Left ventricle myocardium superior (tissue), 1 donor: ENCODE measurements at regions not wholly inside any gene's neighbourhood (a gene's known extent, or its start where the extent isn't known, plus 50 kb on each side); places are given as distances from the start of the nearest gene placed in this dataset.
"Not testable (repeated sequence)": the region's sequence is repeated elsewhere in the genome, so short reads cannot be mapped to it uniquely, and the experiment has no call there.

ENCODE experiments used
- ATAC-seq: fragments of 200-7000 bp; cut with Tn5 transposase; one replicate; pipeline ENCODE4 v1.9.1; 2020; ENCODE audit warnings: mild to moderate bottlenecking, moderate library complexity
- DNase-seq: peaks from one replicate; pipeline ENCODE4 v3.0.0-alpha.2; 2020
- intact Hi-C: fragments of 100-400 bp; cut with micrococcal nuclease; formaldehyde crosslinking; loops from one replicate; pipeline ENCODE4 v1.11.0; 2022
- donor health status: DM: no; HTN: yes; CAD: no; lungs with severe emphysema.

DNA sequence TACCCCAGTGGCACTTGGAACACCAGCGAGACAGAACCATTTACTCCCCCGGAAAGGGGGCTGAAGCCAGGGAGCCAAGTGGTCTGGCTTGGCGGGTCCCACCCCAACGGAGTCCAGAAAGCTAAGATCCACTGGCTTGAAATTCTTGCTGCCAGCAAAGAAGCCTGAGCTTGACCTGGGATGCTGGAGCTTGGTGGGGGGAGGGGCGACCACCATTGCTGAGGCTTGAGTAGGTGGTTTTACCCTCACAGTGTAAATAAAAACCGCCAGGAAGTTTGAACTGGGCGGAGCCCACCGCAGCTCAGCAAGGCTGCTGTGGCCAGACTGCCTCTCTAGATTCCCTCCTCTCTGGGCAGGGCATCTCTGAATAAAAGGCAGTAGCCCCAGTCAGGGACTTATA, 62.8 kb downstream of the RPS24 start:
- DNase-seq, intact Hi-C loops, ATAC-seq: not testable (repeated sequence)

DNA sequence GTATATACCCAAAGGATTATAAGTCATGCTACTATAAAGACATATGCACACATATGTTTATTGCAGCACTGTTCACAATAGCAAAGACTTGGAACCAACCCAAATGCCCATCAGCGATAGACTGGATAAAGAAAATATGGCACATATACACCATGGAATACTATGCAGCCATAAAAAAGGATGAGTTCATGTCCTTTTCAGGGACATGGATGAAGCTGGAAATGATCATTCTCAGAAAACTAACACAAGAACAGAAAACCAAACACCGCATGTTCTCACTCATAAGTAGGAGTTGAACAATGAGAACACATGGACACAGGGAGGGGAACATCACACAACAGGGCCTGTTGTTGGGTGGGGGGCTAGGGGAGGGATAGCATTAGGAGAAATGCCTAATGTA, 68.9 kb downstream of the RPS24 start:
- ATAC-seq, intact Hi-C loops, DNase-seq: not testable (repeated sequence)

DNA sequence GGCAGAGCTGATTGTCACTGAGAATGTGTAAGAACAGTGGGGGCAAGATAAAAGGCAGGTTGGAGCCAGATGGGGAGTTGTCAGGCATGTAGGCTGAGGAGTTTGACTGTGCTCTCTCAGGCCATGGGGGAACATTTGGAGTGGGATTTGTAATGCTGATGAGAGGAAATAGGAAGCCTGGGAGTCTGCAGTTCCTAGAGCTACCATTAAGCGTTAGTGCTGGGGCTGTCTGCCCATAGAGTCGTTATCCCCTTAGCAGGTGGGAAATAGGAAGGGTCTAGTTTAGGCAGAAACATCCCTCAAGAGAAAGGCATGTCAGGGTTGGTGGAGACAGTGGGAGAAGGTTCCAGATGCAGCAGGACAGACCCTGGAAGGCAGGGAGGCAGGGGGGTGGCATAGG, 75.5 kb downstream of the RPS24 start:
- no peak for ATAC-seq
- DNase-seq = no peak
- intact Hi-C loops = no loop called here

DNA sequence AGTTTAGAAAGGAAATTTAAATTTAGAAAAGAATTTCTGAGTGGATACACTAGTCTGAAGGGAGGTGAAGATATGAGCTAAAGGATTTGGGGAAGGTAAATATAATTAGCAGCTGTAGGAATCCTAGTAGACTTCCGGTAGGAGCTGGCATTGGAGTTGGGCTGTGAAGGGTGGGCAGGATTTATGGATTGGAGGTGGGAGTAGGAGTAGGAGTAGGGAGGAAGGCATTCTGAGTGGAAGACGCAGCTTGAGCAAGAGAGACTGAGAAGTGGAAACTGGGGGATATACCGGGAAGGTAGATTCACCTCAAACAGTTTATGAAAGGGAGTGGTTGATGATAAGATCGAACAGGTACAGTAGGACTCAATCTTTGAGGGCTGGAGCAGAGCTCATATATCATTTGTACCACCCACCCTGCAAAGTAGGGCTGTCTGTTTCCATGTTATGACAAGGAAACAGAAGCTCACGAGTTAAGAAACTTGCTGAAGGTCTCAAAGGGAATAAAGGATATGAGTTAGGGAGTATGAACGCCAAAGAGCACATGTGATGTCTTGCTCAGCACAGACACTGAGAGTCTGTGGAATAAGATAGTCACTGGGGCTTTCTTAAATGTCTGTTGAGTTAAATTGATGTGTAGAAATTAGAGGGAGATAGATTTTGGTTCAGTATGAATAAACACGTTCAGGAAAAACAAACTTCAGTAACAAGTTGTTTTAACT, 81.6 kb downstream of the RPS24 start:
- intact Hi-C loops = no loop called here
- DNase-seq (no peak), ATAC-seq (no peak)

DNA sequence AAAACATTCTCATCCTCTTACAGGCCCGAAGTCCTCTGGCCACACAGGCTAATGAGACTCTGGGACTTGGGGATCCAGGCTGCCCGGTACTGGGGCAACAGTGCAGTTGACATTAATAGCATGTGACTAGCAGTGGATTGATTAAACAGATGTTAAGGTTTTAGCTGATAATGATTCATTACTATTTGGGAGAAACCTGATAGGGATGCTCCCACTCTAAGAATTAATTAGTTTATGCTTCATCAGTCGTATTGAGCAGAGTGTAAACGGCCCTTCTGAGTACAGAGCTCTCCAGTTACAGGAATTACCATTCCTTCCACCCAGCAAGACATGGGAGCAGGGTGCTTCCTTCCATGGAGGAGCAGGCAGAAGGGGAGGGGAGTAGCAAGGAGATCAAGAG, 82.7 kb downstream of the RPS24 start:
- DNase-seq (no peak), ATAC-seq (no peak)
- intact Hi-C loops = no loop called here

DNA sequence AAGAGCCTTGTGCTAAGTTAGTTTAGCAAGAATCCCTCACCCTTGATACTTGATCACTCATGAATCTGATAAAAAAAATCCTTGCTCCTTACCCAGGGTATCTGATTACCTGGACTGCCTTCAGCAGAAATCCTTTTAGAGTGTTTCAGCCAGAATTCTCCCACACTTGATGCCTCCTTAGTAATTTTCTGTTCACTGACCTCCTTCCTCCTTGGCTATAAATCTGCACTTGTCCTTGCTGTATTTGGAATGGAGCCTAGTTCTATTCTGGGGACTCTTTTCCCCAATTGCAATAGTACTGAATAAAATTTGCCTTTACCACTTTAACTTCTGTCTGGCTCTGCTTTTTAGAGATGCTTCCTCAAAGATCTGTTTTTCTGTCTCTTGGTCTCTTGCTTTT, 84.9 kb downstream of the RPS24 start:
- ATAC-seq (no peak), DNase-seq (no peak)
- intact Hi-C loops = no loop called here

DNA sequence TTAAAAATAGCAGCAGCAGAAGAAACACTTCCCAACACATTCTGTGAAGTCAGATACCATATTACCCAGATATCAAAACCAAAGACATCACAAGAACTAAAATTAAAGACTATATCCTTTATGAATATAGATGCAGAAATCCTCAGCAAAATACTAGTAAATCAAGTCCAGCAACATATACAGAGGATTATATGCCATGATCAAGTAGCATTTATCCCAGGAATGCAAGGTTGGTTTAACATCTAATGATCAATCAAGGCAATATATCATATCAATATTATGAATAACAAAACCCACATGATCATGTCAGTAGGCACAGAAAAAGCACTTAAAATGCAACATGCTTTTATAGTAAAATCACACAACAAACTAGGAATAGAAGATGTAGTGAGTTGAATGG, 88.1 kb downstream of the RPS24 start:
- DNase-seq = no peak
- intact Hi-C loops = no loop called here
- ATAC-seq = no peak

DNA sequence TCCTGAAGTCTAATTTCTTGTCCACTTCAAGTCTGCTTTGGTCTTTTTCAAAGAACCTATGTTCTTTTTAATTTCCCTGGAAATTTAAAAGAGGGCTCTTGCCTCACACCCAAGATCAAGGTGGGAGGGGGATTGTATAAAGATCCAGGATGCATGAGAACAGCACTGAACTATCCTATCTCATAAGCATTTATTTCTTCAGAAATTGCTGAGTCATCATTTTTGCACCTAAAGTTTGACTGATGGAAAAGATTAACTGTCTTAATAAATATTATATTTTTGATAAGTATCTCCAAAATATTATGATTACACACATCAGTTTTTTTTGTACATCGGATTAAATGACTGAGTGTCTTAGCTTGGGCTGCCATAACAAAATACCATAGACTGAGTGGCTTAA, 90.5 kb downstream of the RPS24 start:
- ATAC-seq (no peak), DNase-seq (no peak)
- intact Hi-C loops = no loop called here

DNA sequence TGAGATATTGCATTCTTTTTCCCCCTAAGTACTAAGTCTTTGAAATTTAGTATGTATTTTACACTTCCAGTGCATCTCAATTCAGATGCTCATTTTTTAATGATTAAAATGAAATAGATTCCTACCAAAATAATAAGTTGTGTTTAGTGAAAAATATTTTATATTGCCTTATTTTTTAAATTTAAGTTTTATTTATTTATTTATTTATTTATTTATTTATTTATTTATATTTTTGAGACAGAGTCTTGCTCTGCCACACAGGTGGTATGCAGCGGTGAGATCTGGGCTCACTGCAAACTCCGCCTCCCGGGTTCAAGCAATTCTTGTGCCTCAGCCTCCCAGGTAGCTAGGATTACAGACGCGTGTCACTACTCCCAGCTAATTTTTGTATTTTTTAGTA, 95.5 kb downstream of the RPS24 start:
- ATAC-seq (no peak), DNase-seq (no peak)
- intact Hi-C loops = no loop called here

DNA sequence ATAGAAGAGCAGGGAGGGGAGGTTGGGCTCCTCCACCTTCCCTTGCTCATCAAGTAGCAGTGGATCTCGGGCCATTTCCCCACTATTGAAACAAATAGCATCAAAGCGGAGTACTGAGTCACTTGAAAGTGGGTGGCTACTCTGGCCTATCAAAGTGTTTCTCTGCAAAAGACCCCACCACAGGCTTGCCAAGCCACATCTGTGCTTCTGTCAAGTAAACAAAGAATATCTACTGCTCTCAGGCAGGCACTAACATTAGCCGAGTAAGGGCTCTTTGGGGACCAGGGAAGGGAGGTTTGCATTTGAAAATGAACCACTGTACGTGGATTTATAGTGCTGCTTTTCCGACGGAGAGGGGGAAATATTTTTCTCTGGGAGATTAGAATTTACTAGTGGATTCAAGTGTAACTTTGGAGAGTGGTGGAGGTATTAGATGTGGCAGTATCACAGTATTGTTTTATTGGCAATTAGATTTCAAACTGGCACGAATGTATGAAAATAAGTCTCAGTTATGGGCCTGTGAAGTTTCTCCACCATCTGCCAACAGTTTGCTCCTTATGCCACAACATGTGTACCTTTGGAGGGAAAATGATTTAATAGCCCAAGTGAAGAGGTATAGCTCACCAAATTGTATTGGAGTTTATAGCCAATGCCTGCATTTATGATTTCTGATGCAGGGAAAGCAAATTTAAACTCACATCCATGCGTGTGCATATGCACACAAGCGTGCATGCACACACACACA, 97.5 kb downstream of the RPS24 start:
- ATAC-seq (no peak), DNase-seq (no peak)
- intact Hi-C loops = no loop called here

DNA sequence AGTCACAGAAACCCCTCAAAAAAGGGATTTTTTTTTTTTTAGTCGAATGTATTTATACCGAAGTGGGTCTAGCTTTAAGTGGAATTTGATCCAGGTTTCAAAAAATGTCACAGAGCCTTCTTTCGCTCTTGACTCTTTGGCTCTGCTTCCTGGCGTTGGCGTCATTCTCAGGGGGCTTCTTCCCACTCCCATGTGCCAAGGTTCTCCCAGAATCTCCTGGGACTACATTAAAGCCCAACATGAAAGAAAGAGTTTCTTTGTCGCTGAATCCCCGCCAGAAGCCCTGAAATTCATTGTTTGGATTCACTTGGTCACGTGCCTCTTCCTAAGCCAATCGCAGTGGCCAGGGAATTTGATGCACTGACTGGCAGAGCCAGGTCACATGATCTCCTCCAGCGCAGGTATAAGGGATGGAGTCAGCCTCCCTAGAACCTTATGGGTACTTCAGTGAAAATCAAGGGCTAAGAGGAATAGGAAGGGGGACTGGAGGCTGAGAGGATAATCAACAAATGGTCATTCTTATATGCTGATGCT, 101.2 kb downstream of the RPS24 start:
- intact Hi-C loops = no loop called here
- no peak for DNase-seq
- ATAC-seq = no peak

DNA sequence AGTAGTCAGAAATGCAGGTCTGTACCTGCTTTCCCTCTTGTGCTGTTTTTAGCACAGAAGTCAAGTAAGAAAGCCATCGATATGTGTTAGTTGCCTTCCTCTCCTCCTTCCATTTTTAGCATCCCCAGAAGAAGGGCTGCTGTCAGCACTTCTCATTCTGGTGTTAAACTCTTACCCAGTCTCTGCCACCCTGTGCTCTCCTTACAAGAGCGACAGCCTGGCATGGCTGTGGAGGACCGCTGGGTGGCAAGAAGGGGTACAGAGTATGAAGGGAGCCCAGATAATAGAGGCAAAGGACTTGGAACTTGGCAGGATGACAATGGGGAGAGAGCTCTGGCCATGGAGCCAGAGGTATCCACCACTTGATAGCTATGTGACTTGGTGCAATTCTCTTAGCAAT, 103.5 kb downstream of the RPS24 start:
- intact Hi-C loops = no loop called here
- no peak for DNase-seq

DNA sequence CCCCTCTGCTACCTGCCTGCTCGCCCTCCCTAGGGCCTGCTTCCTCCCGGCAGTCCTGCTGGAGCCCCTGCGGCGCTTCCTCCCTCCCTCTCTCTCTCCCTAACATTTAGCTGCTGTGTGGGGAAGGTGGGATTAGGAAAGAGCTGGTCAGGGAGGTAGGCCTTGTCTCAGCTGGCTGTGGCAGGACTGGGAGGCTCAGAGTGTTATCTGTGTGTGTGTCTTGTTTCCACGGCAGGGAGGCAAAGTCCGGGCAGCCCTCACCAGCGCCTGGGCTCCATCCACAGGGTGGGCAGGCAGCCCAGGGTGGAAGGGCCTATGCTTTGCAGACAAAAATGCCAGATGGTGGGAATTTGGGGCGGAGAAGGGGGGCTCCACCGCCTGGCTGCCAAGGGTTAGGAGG, 105.7 kb downstream of the RPS24 start:
- intact Hi-C loops = no loop called here
- DNase-seq = no peak
- peak; percentile 22 for ATAC-seq

More for the DNA sequence above, 103.5 kb downstream of the RPS24 start:
- ATAC-seq = no peak

DNA sequence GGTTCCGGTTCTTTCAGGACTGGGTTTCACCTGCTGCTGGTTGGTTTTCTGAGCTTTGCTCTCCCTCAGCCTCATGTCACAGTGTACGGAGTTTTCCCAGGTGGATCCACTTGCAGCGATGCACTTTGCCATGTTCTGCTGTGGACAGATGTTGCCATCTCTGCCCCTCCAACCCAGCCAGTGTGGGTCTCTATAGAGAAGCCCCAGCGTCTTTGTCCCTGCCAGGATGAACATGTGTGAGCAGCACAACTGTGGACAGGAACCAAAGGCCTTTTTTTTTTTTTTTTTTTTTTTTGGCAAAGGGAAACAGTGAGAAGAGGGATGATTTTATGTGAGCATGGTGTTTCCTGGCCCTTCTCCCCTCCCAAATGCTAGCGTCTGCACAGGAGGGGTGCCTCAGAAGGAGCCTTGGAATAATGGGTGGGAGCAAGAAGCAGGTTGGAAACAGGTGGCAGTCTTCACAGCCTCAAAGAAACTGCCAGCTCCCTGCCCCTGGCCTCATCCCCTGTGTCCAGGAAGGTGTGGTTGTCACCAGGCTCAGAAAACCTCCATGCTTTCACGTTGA, 106.5 kb downstream of the RPS24 start:
- DNase-seq (no peak), ATAC-seq (no peak)
- intact Hi-C loops = no loop called here

DNA sequence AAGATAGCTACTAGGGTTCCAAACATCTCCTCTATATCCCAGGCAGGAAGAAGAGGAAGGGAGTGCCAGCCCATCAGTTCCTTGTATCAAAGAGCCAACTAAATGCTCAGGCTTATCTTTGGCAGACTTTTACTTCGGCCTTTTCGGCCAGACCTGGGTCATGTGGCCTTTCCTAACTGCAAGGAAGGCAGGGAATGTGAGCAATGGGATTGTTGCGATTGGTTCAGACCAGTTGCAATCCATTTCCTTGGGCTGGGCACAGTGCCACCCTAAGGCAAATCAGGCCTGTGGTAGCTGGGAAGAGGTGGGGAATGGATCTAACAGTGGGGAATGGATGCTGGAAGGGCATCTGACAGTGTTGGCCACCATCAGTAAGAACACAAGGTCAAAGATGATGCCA, 109.9 kb downstream of the RPS24 start:
- intact Hi-C loops = no loop called here
- ATAC-seq (no peak), DNase-seq (no peak)

DNA sequence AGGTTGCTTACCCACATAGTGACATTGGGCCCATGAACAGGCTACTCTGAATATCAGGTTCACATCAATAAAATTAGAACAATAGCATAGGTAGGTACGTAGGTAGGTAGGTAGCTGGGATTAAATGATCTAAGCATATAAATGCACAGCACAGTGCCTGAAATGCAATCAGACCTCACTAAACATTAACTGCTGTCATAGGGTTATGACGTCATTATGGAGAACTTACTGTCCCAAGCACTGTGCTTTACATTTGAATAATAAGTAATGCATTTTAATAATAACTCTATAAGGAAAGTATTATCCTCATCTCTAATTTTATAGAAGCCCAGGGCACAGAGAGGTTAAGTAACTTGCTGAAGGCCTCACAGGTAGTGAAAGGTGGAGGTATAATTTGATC, 112.5 kb downstream of the RPS24 start:
- ATAC-seq = no peak
- intact Hi-C loops = no loop called here
- no peak for DNase-seq

DNA sequence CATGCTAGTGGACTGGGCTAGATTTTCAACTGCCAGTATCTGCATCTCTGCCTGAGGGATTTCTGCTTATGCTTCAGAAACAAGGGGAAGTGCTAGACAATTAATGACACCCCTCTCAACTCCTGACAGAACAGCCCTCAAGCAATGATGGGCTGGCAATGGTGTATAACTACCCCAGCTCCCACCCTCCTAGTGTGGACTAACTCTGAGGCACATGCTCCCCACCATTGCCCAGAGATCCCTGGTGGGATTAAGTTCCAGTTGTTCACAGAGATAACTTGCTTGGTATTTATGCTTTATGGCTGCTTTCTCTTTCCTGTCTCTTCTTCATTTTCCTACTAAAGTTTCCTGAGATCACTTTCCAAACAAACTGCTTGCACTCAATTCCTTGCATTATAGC, 113.5 kb downstream of the RPS24 start:
- ATAC-seq = no peak
- intact Hi-C loops = no loop called here

DNA sequence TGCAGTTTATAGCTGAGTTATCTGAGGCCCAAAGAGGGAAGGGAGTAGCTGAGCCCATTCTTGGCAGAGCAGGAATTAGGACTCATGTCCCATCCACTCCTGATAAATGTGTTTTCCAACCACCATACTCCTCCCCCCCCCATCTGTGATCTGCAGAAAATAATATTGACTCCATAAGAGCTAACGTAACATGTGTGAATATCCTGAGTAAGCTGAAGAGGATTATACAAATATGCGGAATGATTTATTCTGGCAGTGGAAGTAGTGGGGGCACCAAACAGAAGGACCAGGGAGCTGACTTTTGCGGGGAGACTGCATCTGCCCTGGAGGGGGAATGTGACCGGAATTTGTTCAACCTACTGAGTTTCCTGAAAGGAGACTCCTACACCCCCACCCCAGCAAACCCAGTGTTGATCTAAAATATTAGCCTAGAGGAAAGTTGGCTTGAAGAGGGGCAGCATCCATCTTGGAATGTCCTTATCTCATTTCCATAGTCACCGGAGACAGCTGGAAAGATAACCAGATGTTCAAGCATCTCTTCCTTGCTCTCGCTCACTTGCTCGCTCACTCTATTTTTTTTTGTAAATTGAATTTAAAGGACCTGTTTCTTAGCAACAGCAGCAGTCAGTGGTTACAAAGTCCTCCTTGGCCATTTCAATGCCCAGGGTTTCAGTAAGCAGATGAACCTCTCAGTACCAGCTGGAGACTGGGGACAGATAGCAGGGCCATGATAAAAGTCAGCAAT, 114.7 kb downstream of the RPS24 start:
- intact Hi-C loops = no loop called here
- no peak for ATAC-seq

More for the DNA sequence above, 113.5 kb downstream of the RPS24 start:
- no peak for DNase-seq

DNA sequence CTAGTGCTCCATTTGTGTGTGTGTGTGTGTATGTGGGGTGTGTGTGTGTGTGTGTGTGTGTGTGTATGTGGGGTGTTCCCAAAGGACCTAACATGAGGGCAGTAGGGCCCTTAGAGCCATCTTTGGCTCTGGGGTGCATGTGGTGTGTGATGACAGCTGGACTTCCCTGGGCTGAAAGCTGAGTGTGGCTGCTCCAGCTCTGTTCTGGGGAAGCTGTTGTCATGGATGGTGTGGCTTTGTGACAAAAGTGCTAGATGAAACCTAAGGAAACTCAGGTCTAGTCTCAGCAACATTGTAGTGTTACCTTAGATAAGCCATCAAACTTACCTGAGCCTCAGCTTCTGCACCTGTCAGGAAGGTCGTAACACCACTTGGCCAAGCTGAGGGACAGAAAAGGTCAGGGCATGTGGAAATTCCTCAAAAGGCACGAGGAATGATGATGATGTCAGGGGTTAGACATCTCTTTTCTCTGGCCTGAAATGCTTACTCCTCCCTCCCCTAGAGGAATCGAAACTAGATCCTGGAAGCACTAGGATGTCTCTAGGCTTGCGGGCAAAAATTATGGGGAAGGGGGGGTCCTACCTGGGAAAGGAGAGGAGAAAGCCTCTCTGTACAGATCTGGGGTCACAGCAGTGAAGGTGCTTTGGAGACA, 115.4 kb downstream of the RPS24 start:
- ATAC-seq (no peak), DNase-seq (no peak)
- intact Hi-C loops = no loop called here

More for the DNA sequence above, 114.7 kb downstream of the RPS24 start:
- no peak for DNase-seq
